GM18511 (cell line): ENCODE measurements at regions not wholly inside any gene's neighbourhood (a gene's known extent, or its start where the extent isn't known, plus 50 kb on each side); places are given as distances from the start of the nearest gene placed in this dataset.

Experiments
- ATAC-seq: cut with Tn5 transposase; IDR thresholded peaks from one replicate; pipeline ENCODE4 v1.9.1; 2021; ENCODE audit warnings: mild to moderate bottlenecking, moderate library complexity; ENCODE audit not compliant: unreplicated experiment

DNA sequence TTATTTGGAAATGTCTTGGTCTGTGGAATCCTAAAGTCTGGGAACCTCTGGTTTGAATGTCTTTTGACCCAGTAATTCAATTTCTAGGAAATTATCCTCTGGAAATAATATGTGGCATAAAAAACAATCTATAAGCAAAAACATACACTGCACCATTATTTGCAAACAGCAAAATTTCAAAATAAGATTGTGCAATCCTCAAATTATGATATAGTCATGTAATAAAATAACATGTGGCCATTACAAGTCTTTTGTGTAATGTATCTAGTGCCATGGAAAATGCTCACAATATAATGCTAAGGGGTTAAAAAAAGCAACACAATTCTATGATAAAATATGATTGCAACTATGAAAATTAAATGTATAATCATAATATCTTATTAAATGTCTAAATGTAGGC, 312.9 kb upstream of the RUNX1 start:
- ATAC-seq: no peak

DNA sequence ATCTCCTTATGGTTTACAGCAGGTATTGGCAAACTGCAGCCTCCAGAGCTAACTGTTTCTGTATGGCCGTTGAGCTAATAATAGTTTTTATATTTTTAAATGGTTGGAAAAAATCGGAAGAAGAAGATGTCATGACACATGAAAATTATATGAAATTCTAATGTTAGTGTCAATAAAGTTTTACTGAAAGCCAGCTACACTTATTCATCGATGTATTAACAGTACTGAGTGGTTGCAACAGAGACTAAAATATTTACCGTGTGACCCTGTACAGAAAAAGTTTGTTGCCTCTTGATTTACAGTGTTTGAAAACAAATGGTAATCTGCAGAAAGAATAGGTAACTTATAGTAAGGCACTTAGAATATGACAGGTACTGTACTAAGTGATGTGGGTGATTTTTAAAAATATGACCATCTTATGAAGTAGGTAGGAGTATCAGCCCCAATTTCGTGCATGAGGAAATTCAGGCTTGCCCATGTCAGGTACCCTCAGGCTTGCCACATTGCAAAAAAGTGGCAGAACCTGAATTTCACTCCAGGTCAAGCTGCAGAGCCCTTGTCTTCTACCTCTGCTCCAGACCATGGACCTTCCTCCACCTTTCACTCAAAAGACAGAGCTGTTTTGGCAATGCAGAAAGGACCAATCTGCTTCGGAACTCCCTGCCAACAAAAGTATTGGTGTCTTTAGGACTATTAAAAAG, 311.9 kb upstream of the RUNX1 start:
- no peak for ATAC-seq

- ATAC-seq: no peak
Observed at GRCh38 chr21:35359076-35359475, 310.0 kb upstream of the RUNX1 start.

- no peak for ATAC-seq
Observed at GRCh38 chr21:35358008-35358407, 308.9 kb upstream of the RUNX1 start.

DNA sequence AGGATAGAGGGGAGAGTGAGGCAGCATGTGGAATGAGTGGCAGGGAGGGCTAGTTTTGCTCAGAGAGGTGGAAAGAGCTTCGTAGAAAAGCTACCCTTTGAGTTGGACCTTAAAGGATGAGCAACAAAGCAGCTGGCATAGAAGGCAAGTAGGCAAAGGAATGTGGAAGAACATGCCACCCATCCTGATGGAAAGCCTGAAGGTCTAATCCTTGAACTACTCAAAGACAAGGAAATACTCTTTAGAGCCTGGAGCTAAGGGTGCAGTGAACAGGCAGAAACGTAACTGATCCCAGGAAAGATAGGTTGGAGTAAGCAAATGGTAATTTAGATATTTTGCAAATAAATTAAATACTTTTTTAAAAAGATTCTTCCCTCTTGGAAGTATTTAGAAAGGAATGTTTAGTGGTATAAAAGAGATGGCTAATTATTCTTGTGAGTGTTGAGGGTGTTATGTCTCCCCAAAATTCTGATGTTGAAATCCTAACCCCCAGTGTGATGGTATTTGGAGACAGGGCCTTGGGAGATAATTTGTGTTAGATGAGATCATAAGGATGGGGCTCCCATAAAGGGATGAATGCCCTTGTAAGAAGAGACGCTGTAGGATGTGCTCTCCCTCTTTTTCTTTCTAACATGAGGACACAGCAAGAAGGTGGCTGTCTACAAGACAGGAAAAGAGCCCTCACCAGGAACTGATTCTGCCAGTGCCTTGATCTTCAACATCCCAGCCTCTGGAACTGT, 308.1 kb upstream of the RUNX1 start:
- no peak for ATAC-seq

- ATAC-seq: no peak
Observed at GRCh38 chr21:35354078-35354477, 305.0 kb upstream of the RUNX1 start.

- no peak for ATAC-seq
Observed at GRCh38 chr21:35352793-35353192, 303.7 kb upstream of the RUNX1 start.

DNA sequence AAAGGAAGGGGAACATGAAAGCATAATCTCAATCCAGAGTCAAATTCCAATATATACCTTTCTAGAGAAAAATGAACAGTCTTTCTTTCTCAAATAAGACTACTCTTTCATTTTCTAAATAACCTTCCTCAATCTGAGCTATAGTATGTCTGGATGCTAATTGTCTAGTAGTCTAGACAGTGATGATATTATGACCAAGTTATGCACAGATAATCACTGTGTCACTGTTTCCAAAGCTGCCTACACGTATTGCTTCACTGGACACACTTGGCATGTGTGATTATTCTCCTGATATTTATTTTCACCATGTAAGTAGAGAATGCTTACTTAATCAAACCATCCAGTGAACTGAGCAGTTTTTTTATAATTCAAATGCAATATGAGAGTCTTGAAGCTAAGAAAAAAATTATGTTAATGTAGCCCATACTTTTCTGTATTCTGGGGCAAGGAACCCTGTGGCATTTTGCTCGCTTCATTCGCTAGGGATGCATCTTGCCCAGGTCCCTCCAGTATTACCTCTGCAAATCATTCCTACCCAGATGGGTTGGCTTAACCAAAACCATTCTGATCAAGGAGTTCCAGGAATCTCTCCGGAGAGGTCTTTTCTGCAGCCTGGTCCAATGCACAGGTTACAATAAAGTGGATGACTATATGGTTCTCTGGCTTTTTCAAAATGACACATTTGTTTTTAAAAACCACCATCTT, 303.1 kb upstream of the RUNX1 start:
- ATAC-seq: no peak

- ATAC-seq: no peak
Observed at GRCh38 chr21:35351434-35351833, 302.3 kb upstream of the RUNX1 start.

DNA sequence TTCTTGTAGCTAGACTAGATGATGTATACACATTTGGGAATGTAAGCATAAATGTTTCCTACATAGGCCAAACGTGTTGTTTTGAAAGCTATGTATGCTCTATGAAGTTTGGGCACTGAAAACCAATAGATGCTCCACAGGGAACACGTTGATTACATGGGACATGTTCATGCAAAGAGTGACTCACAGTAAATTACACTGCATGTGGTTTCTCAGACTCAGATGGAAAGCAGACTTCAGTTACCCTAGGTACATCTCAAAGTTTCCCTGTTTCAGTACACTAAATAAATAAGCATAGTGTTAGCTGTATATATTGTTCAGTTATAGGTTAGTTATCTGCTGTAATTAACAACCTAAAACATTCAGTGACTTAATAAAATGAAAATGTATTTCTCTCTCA, 301.9 kb upstream of the RUNX1 start:
- ATAC-seq: no peak

DNA sequence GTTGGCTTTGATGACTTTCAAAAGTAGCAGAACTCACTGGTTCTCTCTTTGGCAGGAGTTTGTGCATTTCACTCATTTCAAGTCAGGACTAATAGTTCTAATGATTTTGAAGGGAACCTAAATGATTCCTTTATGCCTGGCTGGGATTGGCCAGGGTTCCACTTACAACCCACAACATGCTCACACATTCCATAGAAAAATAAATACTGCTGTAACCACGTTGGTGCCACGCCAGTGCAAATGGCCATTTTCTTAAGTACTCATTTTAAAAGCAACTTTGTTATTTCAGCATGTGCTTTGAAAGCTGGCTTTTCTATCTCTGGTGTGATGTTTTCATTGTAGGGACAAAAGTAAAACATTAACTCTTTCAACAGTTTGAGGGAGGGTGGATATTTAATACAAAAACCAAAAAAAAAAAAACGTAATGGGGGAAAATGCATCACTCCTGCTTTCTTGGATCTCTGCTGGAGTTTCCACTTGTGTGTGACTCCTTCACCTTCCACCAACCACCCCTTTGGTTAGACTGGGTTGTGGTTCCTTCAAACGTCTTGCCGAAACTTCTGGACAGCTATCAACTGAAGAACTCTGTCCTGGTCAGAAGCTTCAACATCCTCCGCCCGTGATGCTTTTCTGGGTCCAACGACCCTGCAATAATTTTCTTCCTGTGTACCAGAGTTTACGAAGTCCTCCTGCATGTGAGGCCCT, 300.4 kb upstream of the RUNX1 start:
- ATAC-seq: no peak

- ATAC-seq: no peak
Observed at GRCh38 chr21:35348686-35349085, 299.6 kb upstream of the RUNX1 start.

DNA sequence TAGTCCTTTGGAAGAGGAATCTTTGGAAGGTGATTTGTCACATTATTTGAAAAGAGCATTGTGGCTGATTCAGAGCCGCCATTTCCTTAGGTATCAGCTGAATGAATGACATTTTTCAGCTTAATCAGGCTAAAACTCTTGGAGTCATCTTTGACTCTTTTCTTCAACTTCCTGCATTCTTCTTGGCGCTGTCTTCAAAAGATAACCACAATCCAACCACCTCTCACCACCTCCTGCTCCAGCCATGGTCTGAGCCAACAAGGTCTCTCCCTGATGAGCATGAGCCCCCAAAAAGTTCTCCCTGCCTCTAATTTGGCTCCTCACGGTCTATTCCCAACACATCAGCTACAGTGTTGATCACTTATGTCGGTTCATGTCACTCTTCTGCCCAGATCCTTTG, 297.6 kb upstream of the RUNX1 start:
- no peak for ATAC-seq

DNA sequence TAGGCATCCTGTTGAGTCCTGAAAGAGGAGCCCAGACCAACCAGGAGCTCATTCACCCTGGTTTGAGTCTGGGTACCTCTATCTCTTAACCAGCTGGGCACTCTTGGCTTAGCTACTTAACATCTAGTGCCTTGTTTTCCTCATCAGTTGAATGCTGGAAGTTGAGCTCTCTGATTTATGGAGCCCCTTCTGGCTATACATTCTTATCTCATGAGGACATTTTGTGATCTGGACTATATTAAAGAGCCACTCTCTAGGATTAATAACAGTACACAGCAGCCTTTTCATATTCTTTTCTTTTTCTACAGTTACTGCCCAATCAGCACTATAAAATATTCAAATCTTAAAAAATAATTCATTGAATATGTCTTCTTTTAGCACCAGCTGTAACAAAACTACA, 296.9 kb upstream of the RUNX1 start:
- ATAC-seq: no peak

DNA sequence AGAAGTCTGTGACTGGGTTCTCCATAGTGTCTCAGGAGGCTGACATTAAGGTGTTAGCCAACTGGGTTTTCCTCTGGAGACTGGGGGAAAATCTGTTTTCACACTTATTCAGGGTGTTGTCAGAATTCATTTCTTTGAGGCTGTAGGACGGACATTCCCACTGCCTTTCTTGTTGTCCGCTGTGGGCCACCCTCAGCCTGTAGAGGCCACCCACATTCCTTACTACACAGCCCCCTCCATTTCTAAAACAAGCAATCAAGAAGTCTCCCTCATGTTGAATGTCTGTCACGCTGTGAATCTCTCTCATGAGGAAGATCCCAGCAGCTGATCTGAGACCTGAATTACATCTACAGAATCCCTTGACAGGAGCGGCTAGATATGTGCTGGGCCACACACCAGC, 295.5 kb upstream of the RUNX1 start:
- no peak for ATAC-seq

DNA sequence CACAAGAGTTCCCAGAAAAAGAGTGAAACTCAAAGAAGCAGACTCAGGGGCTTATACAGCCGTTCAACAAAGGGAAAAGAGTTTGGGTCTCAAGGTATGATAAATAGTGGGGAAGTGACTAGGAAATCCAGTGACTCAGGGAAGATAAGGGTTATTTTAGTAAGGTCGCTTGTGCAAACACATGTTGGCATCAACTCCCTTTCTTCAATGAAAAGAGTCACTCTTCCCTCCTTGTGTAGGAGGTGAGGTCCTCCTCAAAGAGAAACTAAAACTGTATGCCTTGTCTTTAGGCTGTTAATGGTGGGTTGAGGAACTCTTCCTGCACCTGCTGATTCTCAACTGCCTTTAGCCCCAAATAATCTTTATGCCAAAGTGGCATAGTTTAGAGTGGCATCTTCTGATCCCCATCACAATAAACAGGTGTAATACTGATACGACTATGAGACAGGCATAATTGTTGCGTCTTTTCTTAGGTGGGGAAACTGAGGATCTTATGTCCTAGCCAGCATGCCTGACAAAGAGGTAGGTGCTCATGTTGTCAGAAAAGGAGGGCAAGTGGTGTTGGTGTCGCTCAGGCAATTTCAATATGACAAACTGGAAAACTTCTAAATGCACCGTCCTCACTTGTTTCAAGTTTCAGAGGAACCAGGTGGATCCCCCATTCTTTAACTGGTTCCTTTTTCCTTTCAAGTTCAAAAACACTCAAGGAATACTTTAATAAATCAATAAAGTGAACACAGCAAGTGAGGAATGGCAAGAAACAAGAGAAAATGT, 294.1 kb upstream of the RUNX1 start:
- no peak for ATAC-seq

DNA sequence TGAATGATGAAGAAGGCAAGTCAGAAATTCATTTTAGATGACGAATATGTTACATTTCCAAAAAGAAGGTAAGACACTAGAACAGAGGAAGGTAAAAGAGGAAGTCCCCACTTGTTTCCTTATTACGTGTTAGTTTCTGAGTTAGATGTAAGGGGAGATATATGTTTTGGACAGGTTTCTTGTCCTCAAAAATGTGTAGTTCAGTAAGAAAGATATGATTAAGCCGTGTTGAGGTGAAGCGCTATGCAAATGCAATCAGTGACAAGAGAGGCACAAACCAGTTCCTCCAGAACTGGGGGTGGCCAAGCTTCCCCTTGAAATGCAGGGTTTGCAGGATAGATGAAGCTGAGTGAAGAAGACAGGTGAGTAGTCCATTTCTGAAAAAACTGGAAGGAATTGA, 293.3 kb upstream of the RUNX1 start:
- ATAC-seq: peak; percentile 63

GRCh38 chr21:35340273-35340672, 291.2 kb upstream of the RUNX1 start:
- ATAC-seq: no peak

- ATAC-seq: no peak
Observed at GRCh38 chr21:35338881-35339632, 290.0 kb upstream of the RUNX1 start.

DNA sequence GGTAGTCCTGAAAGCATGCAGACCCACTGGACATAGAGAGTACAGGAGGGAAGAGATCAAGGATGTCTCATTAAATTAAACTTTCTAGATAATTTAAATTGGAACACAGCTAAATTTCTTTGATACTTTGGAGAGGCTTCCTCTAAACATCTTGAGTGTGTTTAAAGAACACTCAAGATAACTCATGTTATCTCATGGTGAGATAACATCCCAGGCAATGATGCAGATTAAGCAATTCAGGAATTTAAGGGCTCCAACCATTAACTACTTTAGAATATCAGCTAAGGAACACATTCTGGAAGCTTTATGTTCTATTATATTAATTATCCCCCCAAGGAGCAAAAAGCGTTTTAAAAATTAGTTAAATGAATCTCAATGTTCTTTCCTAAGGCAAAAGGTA, 289.2 kb upstream of the RUNX1 start:
- no peak for ATAC-seq
